OCI-M1 (cell line): ENCODE measurements at regions not wholly inside any gene's neighbourhood (a gene's known extent, or its start where the extent isn't known, plus 50 kb on each side); places are given as distances from the start of the nearest gene placed in this dataset.

Source experiments
- DNase-seq: peaks from one replicate; lab custom pipeline; 2025; lab: John Stamatoyannopoulos, UW

GRCh38 chr2:123101434-123101833, 923.7 kb upstream of the CNTNAP5 start:
- peak; percentile 38 for DNase-seq

DNA sequence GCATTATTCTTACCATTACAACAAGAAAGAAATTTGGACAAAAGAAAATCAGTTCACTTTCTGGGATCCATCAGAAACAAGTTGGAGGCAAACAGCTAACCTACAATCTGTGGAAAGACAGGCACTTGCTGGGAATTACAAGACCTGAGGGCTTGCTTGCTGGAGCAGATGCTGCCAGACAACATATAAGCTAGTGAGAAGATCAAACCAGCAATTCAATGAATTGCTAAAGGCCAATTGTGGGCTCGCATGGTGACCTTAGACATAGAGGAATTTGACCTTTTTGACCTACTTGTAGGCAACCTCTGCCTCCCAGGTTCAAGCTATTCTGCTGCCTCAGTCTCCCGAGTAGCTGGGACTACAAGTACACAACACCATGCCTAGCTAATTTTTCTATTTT, 921.2 kb upstream of the CNTNAP5 start:
- DNase-seq, result no peak

- no peak for DNase-seq
These were observed 908.5 kb upstream of the CNTNAP5 start for GRCh38 chr2:123116595-123116994.

DNA sequence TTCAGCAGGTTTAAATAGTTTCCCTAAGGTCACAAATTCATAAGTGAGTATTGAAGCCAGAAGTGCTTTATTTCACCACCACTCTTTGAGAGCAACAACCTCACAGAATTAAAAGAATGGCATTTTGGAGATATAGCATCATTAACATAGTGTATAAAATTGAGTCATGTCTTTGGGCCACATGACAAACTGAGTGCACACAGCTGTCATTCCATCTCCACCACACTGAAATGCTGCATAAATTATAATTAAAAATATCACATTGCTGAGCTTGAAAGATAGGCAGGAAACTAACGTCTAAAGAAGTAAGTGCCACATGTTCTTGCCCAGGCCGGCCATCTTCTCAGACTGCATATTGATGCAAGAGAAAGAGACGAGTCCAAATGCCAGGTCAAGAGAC, 897.9 kb upstream of the CNTNAP5 start:
- no peak for DNase-seq

GRCh38 chr2:123128951-123129350, 896.1 kb upstream of the CNTNAP5 start:
- no peak for DNase-seq

- no peak for DNase-seq
These were observed 888.7 kb upstream of the CNTNAP5 start for GRCh38 chr2:123136419-123136818.

- no peak for DNase-seq
These were observed 881.0 kb upstream of the CNTNAP5 start for GRCh38 chr2:123144082-123144481.

GRCh38 chr2:123153041-123153440, 872.0 kb upstream of the CNTNAP5 start:
- DNase-seq, result no peak

- DNase-seq, result no peak
These were observed 870.9 kb upstream of the CNTNAP5 start for GRCh38 chr2:123154195-123154594.

GRCh38 chr2:123157016-123157415, 868.1 kb upstream of the CNTNAP5 start:
- no peak for DNase-seq

GRCh38 chr2:123162400-123163016, 862.6 kb upstream of the CNTNAP5 start:
- no peak for DNase-seq

DNA sequence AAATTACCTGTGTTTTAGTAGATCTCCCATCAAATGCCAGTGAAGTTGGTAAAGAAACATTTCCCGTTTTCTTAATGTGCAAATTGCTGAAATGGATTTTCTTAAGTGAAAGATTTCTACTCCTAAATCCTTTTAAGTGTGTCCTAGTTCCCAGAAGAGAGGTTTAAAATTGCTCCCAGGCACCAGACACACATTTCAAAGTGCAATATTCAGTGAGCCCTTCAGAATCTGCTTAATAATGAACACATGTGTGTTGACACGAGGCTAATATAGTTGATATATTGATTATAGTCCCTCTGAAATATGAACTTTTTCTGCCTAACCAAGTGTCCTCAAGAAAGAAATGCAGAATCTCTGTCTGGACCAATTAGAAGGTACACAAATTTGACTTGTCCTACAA, 861.7 kb upstream of the CNTNAP5 start:
- no peak for DNase-seq

DNA sequence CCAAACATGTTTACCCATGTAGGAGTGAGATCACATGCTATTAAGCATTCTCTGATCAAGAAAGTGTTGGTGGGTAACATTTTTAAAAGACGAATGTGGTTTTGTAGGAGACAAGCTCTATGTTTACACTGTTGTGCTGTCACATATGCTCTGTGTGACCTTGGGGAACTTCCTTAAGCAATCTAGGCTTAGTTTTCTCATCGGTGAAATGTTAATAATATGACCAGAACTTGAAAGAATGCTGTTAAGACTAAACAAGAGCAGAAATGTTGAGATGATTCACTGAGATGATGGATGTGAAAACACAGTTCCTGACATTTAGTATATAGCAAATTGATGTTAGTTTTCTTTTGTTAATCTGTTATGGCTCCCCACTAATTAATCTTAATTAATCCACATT, 860.9 kb upstream of the CNTNAP5 start:
- no peak for DNase-seq

GRCh38 chr2:123165616-123166015, 859.5 kb upstream of the CNTNAP5 start:
- no peak for DNase-seq

- no peak for DNase-seq
These were observed 845.6 kb upstream of the CNTNAP5 start for GRCh38 chr2:123179526-123179925.

- DNase-seq, result no peak
These were observed 829.1 kb upstream of the CNTNAP5 start for GRCh38 chr2:123195957-123196356.

DNA sequence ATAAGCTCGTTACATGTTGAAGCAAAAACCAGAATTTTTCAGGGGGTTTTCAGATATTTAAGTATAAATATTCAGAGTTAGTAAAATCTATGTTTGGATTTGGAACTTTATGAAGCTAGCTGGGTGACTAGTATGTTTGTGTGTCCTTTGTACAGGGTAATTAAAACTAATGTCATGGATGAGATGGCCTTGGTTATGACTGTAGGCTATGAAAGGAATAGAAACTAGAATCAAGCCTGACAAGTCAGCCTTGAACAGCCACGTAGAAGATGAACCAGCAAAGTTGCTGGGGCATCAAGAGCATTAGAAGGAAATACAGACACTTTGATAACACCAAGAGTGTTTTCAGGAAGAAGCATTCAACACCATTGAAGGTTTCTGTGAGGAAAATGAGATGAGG, 825.1 kb upstream of the CNTNAP5 start:
- no peak for DNase-seq

GRCh38 chr2:123207245-123207644, 817.8 kb upstream of the CNTNAP5 start:
- no peak for DNase-seq

- no peak for DNase-seq
These were observed 815.9 kb upstream of the CNTNAP5 start for GRCh38 chr2:123209202-123209601.

DNA sequence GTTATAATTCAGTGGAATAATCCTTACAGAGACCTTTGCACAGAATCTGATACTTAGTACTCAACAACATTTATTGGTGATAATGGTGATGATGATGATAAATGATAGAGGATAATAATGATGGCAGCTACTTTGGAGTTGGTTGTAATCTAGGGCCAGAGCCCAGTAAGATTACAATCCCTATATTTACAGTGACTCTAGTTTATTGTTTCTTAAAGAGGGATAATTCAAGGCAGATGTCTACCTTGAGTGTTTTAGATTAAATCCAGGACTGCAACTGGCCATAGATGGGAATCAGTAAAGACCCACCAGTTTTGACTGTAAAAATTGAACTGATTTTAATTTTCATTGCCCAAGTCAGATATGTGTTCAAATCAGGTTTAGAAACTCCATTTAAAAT, 813.9 kb upstream of the CNTNAP5 start:
- DNase-seq, result no peak

- DNase-seq, result no peak
These were observed 779.9 kb upstream of the CNTNAP5 start for GRCh38 chr2:123245156-123245555.

DNA sequence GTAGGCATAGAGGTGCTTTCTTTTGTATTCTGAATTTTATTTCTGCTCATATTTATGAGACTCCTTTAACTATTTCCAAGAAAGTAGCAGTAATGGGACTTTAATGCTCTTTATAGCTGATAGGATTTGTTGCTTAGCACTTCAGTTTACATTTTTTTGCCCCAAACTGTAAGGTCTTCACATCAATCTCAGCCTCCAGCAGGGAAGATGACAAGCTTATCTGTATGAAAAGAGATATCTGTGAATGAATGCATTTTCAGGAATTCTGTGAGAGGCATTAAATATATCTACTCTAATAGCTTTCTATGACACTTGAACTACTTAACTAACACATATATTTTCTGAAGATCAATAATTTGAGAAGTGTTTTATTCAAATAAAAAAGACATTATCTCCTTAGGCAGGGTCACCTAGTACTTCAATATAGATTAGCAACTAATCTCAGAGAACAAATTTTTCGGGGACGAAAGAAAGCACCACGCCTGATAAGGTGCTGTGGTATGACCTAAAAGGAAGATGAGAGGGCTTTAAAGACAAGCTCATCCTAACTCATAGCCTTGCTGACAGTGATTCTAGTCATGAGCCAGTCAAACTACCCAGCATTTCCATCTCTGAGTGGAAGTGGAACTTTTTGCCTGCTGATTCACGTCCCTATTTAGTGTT, 766.1 kb upstream of the CNTNAP5 start:
- DNase-seq, result no peak

GRCh38 chr2:123262856-123263255, 762.2 kb upstream of the CNTNAP5 start:
- DNase-seq, result no peak

DNA sequence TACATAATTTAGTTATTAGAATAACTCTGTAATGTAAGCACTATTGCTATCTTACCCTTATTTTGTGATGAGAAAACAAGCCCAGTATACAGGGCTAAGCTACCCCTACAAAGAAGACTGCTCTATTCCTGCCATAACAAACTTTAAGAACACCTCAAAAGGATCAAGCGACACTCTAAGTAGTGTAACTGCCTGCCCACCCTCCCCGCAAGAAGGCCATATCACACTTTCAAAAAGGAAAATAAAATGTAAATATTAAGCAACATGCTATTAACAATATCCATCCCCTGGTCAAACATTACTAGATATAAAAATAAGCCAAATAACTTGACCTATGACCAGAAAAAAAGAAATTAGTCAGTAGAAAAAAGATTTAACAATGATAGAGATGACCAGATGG, 741.7 kb upstream of the CNTNAP5 start:
- no peak for DNase-seq
